Lung (tissue), 11 donors: ENCODE measurements at regions not wholly inside any gene's neighbourhood (a gene's known extent, or its start where the extent isn't known, plus 50 kb on each side); places are given as distances from the start of the nearest gene placed in this dataset.

ENCODE experiments used
- ATAC-seq: fragments of 200-7000 bp; cut with Tn5 transposase; one replicate; pipeline ENCODE4 v1.9.1; 2020; ENCODE audit warnings: moderate number of reproducible peaks; ENCODE audit not compliant: insufficient read depth, low FRiP score
- DNase-seq, 3 donors: peaks; one replicate each; pipeline ENCODE4 v3.0.0-alpha.2; 2013 to 2017
- H3K27ac ChIP-seq, 2 donors: one replicate each; pipeline ENCODE4 v1.5.1; 2013; ENCODE audit warnings: mild to moderate bottlenecking in 2 of 2, moderate library complexity in 2 of 2, control low read depth in 1 of 2, inconsistent platforms in 1 of 2, low read depth in 1 of 2, low read length in 1 of 2
- H3K27me3 ChIP-seq, 3 donors: one replicate each; pipeline ENCODE4 v1.5.1; 2013; ENCODE audit warnings: low read length in 2 of 3; ENCODE audit not compliant: control insufficient read depth in 3 of 3, insufficient read depth in 3 of 3
- H3K36me3 ChIP-seq, 4 donors: one replicate each; pipeline ENCODE4 v1.5.1; 2013; ENCODE audit warnings: low read length in 4 of 4, mild to moderate bottlenecking in 1 of 4, moderate library complexity in 1 of 4; ENCODE audit not compliant: control insufficient read depth in 4 of 4, insufficient read depth in 4 of 4
- H3K4me1 ChIP-seq, 5 donors: one replicate each; pipeline ENCODE4 v1.5.1; 2013; ENCODE audit warnings: low read length in 5 of 5, mild to moderate bottlenecking in 2 of 5, moderate library complexity in 1 of 5; ENCODE audit not compliant: control insufficient read depth in 5 of 5, insufficient read depth in 5 of 5
- H3K4me3 ChIP-seq: one replicate; pipeline ENCODE4 v1.5.1; 2013; ENCODE audit warnings: mild to moderate bottlenecking, control low read depth, moderate library complexity
- H3K9ac ChIP-seq, 2 donors: one replicate each; pipeline ENCODE4 v1.5.1; 2013; ENCODE audit warnings: low read length in 2 of 2, control low read depth in 1 of 2; ENCODE audit not compliant: insufficient read depth in 1 of 2
- H3K9me3 ChIP-seq, 4 donors: one replicate each; pipeline ENCODE4 v1.5.1; 2013; ENCODE audit warnings: low read length in 3 of 4, mild to moderate bottlenecking in 1 of 4, moderate library complexity in 1 of 4; ENCODE audit not compliant: control insufficient read depth in 4 of 4, insufficient read depth in 3 of 4
- WGBS, 2 donors: extraction: QIAGEN DNeasy Blood & Tissue Kit; methylation state at CpG; one replicate each; pipeline ENCODE4 v1.1.7; 2013; 5-methylcytosine and 5-hydroxymethylcytosine counted together
- TF ChIP-seq, protein P1 (sequence below): IDR thresholded peaks from 2 replicates; pipeline ENCODE4 v1.5.1; 2012; ENCODE audit warnings: mild to moderate bottlenecking; ENCODE audit errors: control extremely low read depth, extremely low read depth
- donor health status: control.
- donor health status: control.
- donor health status: Bipolar disorder and iron deficiency.
- donor health status: healthy.
- donor health status: DM: yes; HTN: yes; CAD: no.

DNA sequence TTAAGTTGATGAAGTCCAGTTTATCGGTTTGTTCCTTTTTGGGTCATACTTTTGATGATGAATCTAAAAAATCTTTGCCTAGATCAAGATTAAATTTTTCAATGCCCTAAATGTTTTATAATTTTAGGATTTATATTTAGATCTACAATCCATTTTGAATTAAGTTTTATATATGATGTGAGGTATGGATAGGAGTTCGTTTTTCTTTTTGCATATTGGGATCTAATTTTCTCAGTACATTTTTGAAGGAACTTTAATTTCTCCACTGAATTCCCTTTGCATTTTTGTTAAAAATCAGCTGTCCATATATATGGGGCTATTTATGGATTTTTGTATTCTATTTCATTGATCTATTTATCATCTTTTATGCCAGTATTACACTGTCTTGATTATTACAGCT lies 125.5 kb upstream of the HS3ST2 start:
- Histone ChIP-seq H3K4me1 (no peaks in the 10 kb centered on the region), H3K9ac (no peak overlapping the region), H3K4me3 (no peak overlapping the region), H3K27ac (no peak overlapping the region), H3K27me3 (no peaks in the 10 kb centered on the region), H3K9me3 (peaks cover 0 to 8% (median 3%) of the 10 kb centered on the region in 4 donors), H3K36me3 (no peaks in the 10 kb centered on the region)
- DNase-seq: no peak
- WGBS, 2 donors: 85 to 94% methylated on average over 2 of the region's 2 CpGs
- ATAC-seq: no peak
- TF ChIP-seq, protein P1, sequence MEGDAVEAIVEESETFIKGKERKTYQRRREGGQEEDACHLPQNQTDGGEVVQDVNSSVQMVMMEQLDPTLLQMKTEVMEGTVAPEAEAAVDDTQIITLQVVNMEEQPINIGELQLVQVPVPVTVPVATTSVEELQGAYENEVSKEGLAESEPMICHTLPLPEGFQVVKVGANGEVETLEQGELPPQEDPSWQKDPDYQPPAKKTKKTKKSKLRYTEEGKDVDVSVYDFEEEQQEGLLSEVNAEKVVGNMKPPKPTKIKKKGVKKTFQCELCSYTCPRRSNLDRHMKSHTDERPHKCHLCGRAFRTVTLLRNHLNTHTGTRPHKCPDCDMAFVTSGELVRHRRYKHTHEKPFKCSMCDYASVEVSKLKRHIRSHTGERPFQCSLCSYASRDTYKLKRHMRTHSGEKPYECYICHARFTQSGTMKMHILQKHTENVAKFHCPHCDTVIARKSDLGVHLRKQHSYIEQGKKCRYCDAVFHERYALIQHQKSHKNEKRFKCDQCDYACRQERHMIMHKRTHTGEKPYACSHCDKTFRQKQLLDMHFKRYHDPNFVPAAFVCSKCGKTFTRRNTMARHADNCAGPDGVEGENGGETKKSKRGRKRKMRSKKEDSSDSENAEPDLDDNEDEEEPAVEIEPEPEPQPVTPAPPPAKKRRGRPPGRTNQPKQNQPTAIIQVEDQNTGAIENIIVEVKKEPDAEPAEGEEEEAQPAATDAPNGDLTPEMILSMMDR: no peak

DNA sequence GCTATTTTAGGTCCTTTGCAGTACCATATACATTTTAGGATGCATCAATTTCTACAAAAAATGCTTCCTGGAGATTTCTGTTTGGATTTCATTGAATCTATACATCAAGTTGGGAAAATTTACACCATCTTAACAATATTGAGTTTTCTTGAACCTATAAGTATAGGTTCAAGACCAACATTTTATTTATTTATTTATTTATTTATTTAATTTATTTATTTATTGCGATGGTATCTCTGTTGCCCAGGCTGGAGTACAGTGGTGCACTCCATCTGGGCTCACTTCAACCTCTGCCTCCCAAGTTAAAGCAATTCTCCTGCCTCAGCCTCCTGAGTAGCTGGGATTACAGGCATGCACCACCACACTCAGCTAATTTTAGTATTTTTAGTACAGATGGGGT lies 125.0 kb upstream of the HS3ST2 start:
- ATAC-seq: no peak
- Histone ChIP-seq H3K4me3 (no peak overlapping the region), H3K9me3 (peaks cover 0 to 8% (median 3%) of the 10 kb centered on the region in 4 donors), H3K4me1 (no peaks in the 10 kb centered on the region), H3K36me3 (no peaks in the 10 kb centered on the region), H3K27me3 (no peaks in the 10 kb centered on the region), H3K9ac (no peak overlapping the region), H3K27ac (no peak overlapping the region)
- WGBS, 2 donors: 93 to 98% methylated on average over 1 of the region's 1 CpG
- no peak for DNase-seq
- TF ChIP-seq, protein P1: no peak

DNA sequence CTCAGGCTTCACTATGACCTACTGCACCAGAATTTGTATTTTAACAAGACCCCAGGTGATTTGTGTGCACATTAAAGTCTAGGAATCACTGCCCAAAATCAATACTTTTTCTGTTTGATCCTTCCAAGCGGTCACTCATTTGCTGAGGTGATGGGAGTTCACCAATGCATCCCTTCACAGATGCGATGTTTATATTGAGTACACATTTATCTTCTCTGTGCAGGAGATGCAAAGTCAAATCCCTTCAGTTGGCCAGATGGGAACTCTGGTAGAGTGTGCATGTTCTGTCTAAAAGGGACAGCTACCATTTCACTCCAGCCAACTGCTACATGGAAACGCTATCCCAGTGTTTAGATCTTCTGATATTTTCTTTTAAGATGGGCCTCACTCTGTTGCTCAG lies 122.6 kb upstream of the HS3ST2 start:
- H3K4me1 ChIP-seq: no peaks in the 10 kb centered on the region
- H3K9ac ChIP-seq: no peak overlapping the region
- H3K27ac ChIP-seq: no peak overlapping the region
- 81 to 86% methylated on average over 3 of the region's 3 CpGs for WGBS, 2 donors
- TF ChIP-seq, protein P1: no peak
- H3K36me3 ChIP-seq: no peaks in the 10 kb centered on the region
- no peak overlapping the region for H3K4me3 ChIP-seq
- no peak for DNase-seq
- H3K27me3 ChIP-seq: no peaks in the 10 kb centered on the region
- no peak for ATAC-seq
- peaks cover 0 to 8% (median 3%) of the 10 kb centered on the region in 4 donors for H3K9me3 ChIP-seq

DNA sequence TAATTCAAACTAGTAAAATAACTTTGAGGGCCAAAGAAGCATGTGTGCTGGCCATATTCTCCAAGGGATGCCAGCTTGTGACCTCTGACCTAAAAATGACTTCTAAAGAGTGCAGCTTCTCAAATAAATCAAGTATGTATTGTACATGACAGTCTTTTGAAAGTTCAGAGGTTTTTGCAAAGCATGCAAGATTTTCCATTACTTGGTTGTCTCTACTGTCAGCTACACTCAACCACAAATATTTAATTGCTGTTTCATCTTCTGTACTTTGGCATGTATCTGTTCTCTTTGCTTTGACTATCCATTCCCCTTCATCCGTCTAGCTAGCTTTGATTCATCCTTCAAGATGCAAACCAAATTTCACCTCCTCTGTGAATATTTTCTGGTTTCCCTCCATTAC lies 121.9 kb upstream of the HS3ST2 start:
- ATAC-seq (no peak), DNase-seq (no peak)
- WGBS, 2 donors: 74 to 90% methylated on average over 1 of the region's 1 CpG
- Histone ChIP-seq H3K9me3 (peaks cover 0 to 5% (median 3%) of the 10 kb centered on the region in 4 donors), H3K27ac (no peak overlapping the region), H3K27me3 (no peaks in the 10 kb centered on the region), H3K36me3 (no peaks in the 10 kb centered on the region), H3K4me3 (no peak overlapping the region), H3K4me1 (no peaks in the 10 kb centered on the region), H3K9ac (no peak overlapping the region)
- TF ChIP-seq, protein P1: no peak
